HepG2 (cell line): ENCODE measurements at regions not wholly inside any gene's neighbourhood (a gene's known extent, or its start where the extent isn't known, plus 50 kb on each side); places are given as distances from the start of the nearest gene placed in this dataset.

Source experiments
- CTCF ChIP-seq: sonication (generic); formaldehyde crosslinking; IDR thresholded peaks from 2 replicates; pipeline ENCODE4 v1.5.0; 2020; ENCODE audit warnings: mild to moderate bottlenecking, missing genetic modification reagents, moderate library complexity
- ETS1 ChIP-seq: sonication (generic); formaldehyde crosslinking; IDR thresholded peaks from 2 replicates; pipeline ENCODE4 v1.4.0; 2020; ENCODE audit warnings: missing genetic modification reagents
- HDAC6 ChIP-seq: fragments of 200-600 bp; sonication (generic); IDR thresholded peaks from 2 replicates; pipeline ENCODE4 v1.7.0; 2017; ENCODE audit warnings: mild to moderate bottlenecking, antibody characterized with exemption, low read length, low read depth
- LCORL ChIP-seq, 2 experiments: fragments of 450-650 bp in 1 of 2; sonication (generic) in 1 of 2; formaldehyde crosslinking in 1 of 2; IDR thresholded peaks; 2 replicates each; pipeline versions ENCODE4 v1.5.0 to v1.6.1; 2017 to 2020; ENCODE audit warnings: antibody characterized with exemption in 1 of 2, missing genetic modification reagents in 1 of 2
- MAFK ChIP-seq, 2 experiments: IDR thresholded peaks in 1 of 2; conservative IDR thresholded peaks in 1 of 2; 2 replicates each; pipeline ENCODE4 v1.6.1; 2011; ENCODE audit warnings: improper control_type of control experiment in 2 of 2, low read length in 2 of 2
- PBX2 ChIP-seq: IDR thresholded peaks from 2 replicates; pipeline ENCODE4 v1.6.1; 2016; ENCODE audit warnings: control low read depth
- SP1 ChIP-seq, 2 experiments: fragments of 450-650 bp in 1 of 2; sonication (generic) in 1 of 2; formaldehyde crosslinking in 1 of 2; IDR thresholded peaks; 2 replicates each; pipeline versions ENCODE4 v1.4.0 to v1.6.1; 2016 to 2020; ENCODE audit warnings: missing genetic modification reagents in 1 of 2
- SRF ChIP-seq: IDR thresholded peaks from 2 replicates; pipeline ENCODE4 v1.6.1; 2011; ENCODE audit warnings: mild to moderate bottlenecking, low read depth, low read length, moderate library complexity
- TBX2 ChIP-seq: sonication (generic); formaldehyde crosslinking; IDR thresholded peaks from 2 replicates; pipeline ENCODE4 v1.5.0; 2020; ENCODE audit warnings: missing genetic modification reagents, mild to moderate bottlenecking, borderline replicate concordance
- TCF7 ChIP-seq: sonication (generic); IDR thresholded peaks from 2 replicates; pipeline ENCODE4 v1.6.1; 2016; ENCODE audit warnings: antibody characterized with exemption, low read depth
- ZBTB46 ChIP-seq: sonication (generic); formaldehyde crosslinking; IDR thresholded peaks from 2 replicates; pipeline ENCODE4 v1.4.0; 2020; ENCODE audit warnings: mild to moderate bottlenecking, missing genetic modification reagents, borderline replicate concordance
- ZFP62 ChIP-seq: sonication (generic); formaldehyde crosslinking; IDR thresholded peaks from 2 replicates; pipeline ENCODE4 v1.4.0; 2020; ENCODE audit warnings: missing genetic modification reagents
- ZNF746 ChIP-seq: sonication (generic); formaldehyde crosslinking; IDR thresholded peaks from 2 replicates; pipeline ENCODE4 v1.8.0; 2022; ENCODE audit warnings: mild to moderate bottlenecking, missing genetic modification reagents

- TF ChIP-seq ZFP62 (no peak), SRF (no peak), ZNF746 (no peak), CTCF (CRISPR knock-in tag) (no peak), ETS1 (no peak), TCF7 (no peak), TBX2 (no peak), ZBTB46 (CRISPR knock-in tag) (no peak), LCORL (IDR thresholded peaks at IDR 0.05) (no peak), LCORL (CRISPR knock-in tag; IDR thresholded peaks at IDR 0.05) (no peak), SP1 (IDR thresholded peaks at IDR 0.05) (no peak), SP1 (CRISPR knock-in tag; IDR thresholded peaks at IDR 0.05) (no peak), MAFK (conservative IDR thresholded peaks at IDR 0.05 in 1 of 2, IDR thresholded peaks at IDR 0.05 in 1 of 2; ENCODE audit: low read length in 2 of 2) (no peak), PBX2 (CRISPR knock-in tag) (no peak), HDAC6 (no peak)
Observed at GRCh38 chr5:74332682-74333081, 307.8 kb downstream of the ENC1 start.
